ENCODE measurements at regions not wholly inside any gene's neighbourhood (a gene's known extent, or its start where the extent isn't known, plus 50 kb on each side); places are given as distances from the start of the nearest gene placed in this dataset.
"Not testable (repeated sequence)": the region's sequence is repeated elsewhere in the genome, so short reads cannot be mapped to it uniquely, and the experiment has no call there.

DNA sequence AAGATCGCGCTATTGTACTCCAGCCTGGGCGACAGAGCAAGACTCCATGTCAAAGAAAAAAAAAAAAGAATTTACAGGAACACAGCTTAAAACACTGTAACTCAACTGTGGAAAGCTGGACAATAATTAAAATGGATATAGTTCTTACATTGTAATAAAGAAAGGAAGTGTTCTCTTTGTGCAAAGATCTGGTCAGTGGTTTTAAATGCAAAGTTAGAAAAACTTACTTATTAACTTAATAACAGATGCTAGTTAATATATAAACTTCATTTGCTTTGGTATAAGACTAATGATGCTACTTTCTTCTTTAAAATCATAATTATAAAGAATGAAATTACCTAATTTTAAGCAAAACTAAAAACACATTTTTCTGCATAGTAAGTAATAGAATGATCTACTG is 2024.1 kb upstream of the TENM3 start:
- no peak for DNase-seq

GRCh38 chr4:180225977-180226376 is 2017.2 kb upstream of the TENM3 start:
- DNase-seq: no peak

- DNase-seq: no peak
Observed at GRCh38 chr4:180234730-180235129, 2008.5 kb upstream of the TENM3 start.

- DNase-seq: no peak
Observed at GRCh38 chr4:180240670-180241069, 2002.5 kb upstream of the TENM3 start.

GRCh38 chr4:180253419-180253818 is 1989.8 kb upstream of the TENM3 start:
- DNase-seq: no peak

DNA sequence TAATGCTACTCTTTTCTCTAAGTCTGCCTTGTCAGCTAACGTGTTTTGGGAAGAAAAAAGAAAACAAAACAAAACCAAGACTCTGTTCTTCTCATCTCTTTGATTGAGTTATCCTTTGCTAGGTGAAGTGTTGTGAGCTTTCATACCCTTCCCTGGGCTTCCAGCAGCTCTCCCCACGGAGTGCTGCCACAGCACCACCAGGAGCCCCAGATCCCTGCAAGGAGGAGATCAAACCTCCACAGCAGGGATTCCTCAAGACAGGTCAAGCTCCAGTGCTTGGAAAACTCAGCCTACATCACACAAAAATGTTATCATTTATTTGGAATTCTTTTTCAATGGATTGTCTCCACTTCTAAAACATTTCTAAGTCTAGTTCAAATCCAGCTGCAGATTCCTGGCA is 1981.9 kb upstream of the TENM3 start:
- no peak for DNase-seq

DNA sequence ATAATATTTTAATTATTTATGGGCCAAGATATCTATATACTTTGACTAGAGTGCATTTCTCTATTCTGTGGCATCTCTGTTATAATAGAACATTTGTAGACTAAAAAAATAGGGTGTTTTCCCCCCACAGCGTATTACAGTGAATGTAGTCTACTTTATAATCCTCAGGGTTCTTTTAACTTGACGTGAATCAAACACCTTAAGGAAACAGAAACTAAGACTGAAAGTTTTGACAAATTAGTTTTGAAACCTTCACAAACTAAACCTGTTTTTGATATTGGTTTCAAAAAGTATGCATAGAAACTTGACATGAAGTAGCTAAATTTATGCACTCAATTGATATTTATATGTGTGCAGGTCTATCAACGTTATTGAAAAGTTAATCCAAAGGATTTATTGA is 1963.1 kb upstream of the TENM3 start:
- no peak for DNase-seq

GRCh38 chr4:180280726-180281297 is 1962.4 kb upstream of the TENM3 start:
- no peak for DNase-seq

DNA sequence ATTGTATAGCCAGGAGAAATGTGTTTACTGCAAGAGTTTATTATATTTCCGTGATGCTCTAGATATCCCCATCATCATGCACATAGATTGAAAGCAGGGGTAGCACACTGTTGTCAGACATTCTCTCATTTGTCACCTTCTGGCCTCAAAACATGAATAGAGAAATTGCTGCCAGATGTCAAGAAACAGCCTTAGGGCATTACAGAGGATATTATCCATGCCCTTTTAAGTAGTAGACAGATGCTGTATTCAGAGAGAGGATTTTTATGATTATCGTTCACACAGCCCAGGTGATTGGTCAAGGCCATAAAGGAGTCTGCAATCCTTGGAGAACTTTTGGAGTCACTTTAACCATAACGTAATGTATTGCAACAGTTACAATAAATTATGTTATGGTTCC is 1961.5 kb upstream of the TENM3 start:
- DNase-seq: no peak

- no peak for DNase-seq
Observed at GRCh38 chr4:180284267-180284666, 1958.9 kb upstream of the TENM3 start.

DNA sequence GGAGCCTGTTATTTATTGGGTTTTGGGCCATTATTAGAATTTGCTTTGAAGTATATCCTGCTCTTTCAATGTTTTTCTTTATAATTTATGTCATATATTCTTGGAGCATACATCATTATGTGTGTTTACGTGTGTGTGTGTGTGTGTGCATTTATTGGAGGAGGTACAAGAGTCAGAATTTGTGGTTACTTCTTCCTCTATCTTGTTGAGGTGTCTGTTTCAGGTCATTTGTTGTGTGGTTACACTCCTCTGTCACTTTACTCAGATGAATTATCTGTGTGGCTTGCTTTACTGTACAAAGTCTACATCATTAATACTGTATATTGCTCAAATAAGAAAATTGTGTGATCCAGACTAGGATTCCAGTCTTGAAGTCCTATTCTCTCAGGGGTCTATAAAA is 1957.4 kb upstream of the TENM3 start:
- DNase-seq: no peak

- DNase-seq: no peak
Observed at GRCh38 chr4:180292339-180292738, 1950.9 kb upstream of the TENM3 start.

DNA sequence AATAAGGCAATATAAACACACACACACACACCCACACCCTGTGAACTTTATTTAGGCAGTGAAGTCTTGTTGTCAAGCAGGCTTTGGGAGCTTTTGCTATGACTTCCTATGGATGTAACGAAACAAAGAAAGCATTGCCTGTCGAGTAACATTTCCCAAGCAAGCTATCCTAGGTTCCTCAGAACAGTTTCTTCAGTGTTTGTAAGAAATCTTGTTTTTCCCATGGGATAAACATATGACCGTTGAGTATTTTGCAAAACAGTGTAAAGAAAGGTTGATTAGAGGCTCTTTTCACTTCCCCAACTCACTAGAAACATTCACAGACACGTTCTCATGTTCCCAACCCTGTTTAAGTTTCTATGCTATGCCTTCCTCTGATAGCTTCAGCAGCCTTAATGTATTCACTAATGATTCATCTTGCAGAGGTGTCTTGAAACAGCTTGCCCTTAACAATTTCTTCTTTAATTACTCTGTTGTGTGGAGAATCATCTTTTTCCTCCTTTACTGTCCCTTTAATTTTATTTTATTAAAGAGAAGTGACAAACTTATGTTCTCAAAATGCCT is 1947.1 kb upstream of the TENM3 start:
- no peak for DNase-seq

- DNase-seq: no peak
Observed at GRCh38 chr4:180304321-180304720, 1938.9 kb upstream of the TENM3 start.

DNA sequence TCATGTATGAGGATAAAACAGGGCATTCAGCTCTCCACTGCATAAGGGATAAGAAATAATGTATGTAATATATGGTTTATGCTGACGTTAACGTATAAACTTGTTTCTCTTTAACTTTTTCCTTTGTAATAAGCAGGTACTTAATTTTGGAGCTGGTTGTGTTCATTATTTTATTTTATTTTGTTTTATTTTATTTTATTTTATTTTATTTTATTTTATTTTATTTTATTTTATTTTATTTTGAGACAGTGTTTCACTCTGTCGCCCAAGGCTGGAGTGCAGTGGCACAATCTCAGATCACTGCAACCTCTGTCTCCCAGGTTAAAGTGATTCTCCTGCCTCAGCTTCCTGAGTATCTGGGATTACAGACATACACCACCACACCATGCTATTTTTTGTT is 1932.6 kb upstream of the TENM3 start:
- no peak for DNase-seq

GRCh38 chr4:180314972-180315371 is 1928.2 kb upstream of the TENM3 start:
- DNase-seq: no peak

GRCh38 chr4:180330521-180330920 is 1912.7 kb upstream of the TENM3 start:
- no peak for DNase-seq

DNA sequence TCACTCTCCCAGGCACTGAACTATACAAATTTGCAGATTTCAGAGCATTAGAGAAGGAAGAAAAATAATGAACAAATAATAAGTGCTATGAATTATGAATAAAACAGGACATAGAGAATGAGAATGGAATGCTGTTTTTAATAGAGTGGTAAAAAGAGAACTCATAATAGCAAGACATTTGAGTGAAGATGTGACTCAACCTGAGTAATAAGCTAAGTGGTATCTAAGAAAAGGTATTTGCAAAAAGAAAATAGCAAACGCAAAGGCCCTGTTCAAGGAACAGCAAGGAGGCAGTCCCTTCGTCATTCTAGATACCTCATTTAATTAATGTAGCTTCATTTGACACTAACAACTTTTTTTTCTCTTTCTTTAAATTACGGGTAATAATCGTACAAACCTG is 1910.0 kb upstream of the TENM3 start:
- no peak for DNase-seq

- DNase-seq: no peak
Observed at GRCh38 chr4:180335566-180335965, 1907.6 kb upstream of the TENM3 start.

DNA sequence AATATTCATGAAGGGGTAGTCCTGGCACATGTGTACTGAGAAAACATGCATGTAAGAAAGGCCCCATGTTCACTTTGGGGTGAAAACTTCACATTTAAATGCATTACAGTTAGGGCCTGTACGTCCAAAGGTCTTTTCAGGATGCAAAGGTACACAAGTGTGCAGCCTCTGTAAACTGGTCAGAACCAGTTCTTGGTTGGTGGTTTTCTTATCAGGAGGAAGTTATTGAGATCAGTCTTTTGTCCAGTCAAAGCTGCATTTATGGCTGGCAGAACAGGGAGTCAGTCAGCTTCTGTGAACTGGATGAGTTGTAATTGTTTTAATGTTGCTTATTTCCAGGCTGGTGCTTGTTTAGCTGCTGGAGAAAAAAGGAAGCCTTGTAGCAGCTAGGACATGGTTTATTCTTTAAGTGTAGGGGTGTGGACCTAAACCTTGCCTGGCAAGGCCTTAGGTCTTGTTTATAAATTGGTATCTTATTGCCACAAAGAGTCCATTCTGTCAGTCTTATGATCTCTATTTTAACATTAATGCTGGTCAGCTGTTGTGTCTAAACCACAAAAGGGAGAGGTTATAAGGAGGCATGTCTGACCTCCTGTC is 1906.6 kb upstream of the TENM3 start:
- no peak for DNase-seq

GRCh38 chr4:180341926-180342325 is 1901.3 kb upstream of the TENM3 start:
- no peak for DNase-seq

GRCh38 chr4:180350901-180351300 is 1892.3 kb upstream of the TENM3 start:
- no peak for DNase-seq

DNA sequence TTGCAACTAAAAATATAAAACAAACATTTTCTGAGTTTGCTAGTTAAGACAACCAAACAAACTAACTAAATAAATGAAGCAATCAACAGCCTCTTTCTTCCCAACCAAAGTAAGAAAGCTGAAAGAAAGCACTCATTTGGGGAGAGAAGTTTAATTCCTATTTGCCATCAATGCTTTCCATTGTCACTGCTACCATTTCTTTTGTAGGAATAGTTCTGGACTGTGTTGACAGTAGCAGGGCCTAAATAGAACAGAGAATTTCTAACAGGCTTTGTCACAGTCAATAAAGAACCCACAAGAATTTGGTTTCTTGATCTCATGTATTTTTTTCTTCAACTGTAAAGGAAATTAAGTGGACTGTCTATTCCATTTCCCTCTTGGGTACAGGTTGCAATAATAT is 1886.4 kb upstream of the TENM3 start:
- no peak for DNase-seq

- DNase-seq: not testable (repeated sequence)
Observed at GRCh38 chr4:180360113-180360512, 1883.1 kb upstream of the TENM3 start.

- DNase-seq: no peak
Observed at GRCh38 chr4:180363815-180364214, 1879.4 kb upstream of the TENM3 start.

All from activated effector memory CD4-positive, alpha-beta T cell treated with Interleukin-2 at 50 U/mL for 16 hours (primary cell).